Astrocyte (in vitro differentiated cells and primary cell): ENCODE measurements at regions not wholly inside any gene's neighbourhood (a gene's known extent, or its start where the extent isn't known, plus 50 kb on each side); places are given as distances from the start of the nearest gene placed in this dataset.

Experiments used
- CTCF ChIP-seq: IDR thresholded peaks from 2 replicates; pipeline ENCODE4 v1.5.1; 2011; ENCODE audit warnings: low read depth, mild to moderate bottlenecking, inconsistent platforms, low read length, moderate library complexity; ENCODE audit not compliant: insufficient read depth
- EZH2 ChIP-seq: IDR thresholded peaks from 2 replicates; pipeline ENCODE4 v1.6.1; 2012; ENCODE audit warnings: mild to moderate bottlenecking, low read length, inconsistent platforms; ENCODE audit not compliant: insufficient read depth

GRCh38 chr12:124449623-124450375 is 117.6 kb downstream of the NCOR2 start:
- no peak for TF ChIP-seq CTCF
- TF ChIP-seq EZH2: no peak
